ENCODE measurements at regions not wholly inside any gene's neighbourhood (a gene's known extent, or its start where the extent isn't known, plus 50 kb on each side); places are given as distances from the start of the nearest gene placed in this dataset.
A peak's percentile ranks its signal among the peaks of the same experiment; 100 is the strongest.

- no peak for TF ChIP-seq CTCF (IDR thresholded peaks at IDR 0.05)
- no peak for TF ChIP-seq EP300 (IDR thresholded peaks at IDR 0.05; ENCODE audit: low read depth)
- TF ChIP-seq POLR2AphosphoS5 (IDR thresholded peaks at IDR 0.05): no peak
- no peak for TF ChIP-seq POLR2A (IDR thresholded peaks at IDR 0.05)
- in situ Hi-C loops (cut with MboI; ENCODE audit: low pct_ligation_motif_present in 1 of 4, low pct_unique_long_range_greater_than_20kb in 1 of 4, low sequenced_read_pairs in 3 of 4): no loop called here
- WGBS, 2 donors (ENCODE audit: low coverage in 1 of 2): 93% methylated on average over 3 of the region's 3 CpGs
- H3K27ac ChIP-seq: no peak overlapping the region
- H3K27me3 ChIP-seq: no peaks in the 10 kb centered on the region
- peaks cover 0 to 6% (median 3%) of the 10 kb centered on the region in 4 donors for H3K4me1 ChIP-seq
- no peak overlapping the region for H3K4me3 ChIP-seq
- intact Hi-C loops (cut with DNase I; ENCODE audit: low total_unique reads): no loop called here
- H3K9me3 ChIP-seq: no peaks in the 10 kb centered on the region
- no peaks in the 10 kb centered on the region for H3K36me3 ChIP-seq
- DNase-seq: no peak
Measured at GRCh38 chr3:111323019-111323418, 219.0 kb upstream of the CD96 start.

GRCh38 chr3:111324151-111324550 lies 217.8 kb upstream of the CD96 start:
- WGBS, 2 donors (ENCODE audit: low coverage in 1 of 2): 20 to 31% methylated on average over 2 of the region's 2 CpGs
- DNase-seq: no peak
- in situ Hi-C loops (cut with MboI; ENCODE audit: low pct_ligation_motif_present in 1 of 4, low pct_unique_long_range_greater_than_20kb in 1 of 4, low sequenced_read_pairs in 3 of 4) (no loop called here), intact Hi-C loops (cut with DNase I; ENCODE audit: low total_unique reads) (no loop called here)
- Histone ChIP-seq H3K9me3 (no peaks in the 10 kb centered on the region), H3K4me3 (no peak overlapping the region), H3K27ac (peak overlapping the region in 1 of 4 donors; percentile 27), H3K27me3 (no peaks in the 10 kb centered on the region), H3K4me1 (peaks cover 0 to 6% (median 3%) of the 10 kb centered on the region in 4 donors), H3K36me3 (no peaks in the 10 kb centered on the region)
- TF ChIP-seq POLR2AphosphoS5 (IDR thresholded peaks at IDR 0.05): no peak
- no peak for TF ChIP-seq EP300 (IDR thresholded peaks at IDR 0.05; ENCODE audit: low read depth)
- TF ChIP-seq CTCF (IDR thresholded peaks at IDR 0.05): no peak
- no peak for TF ChIP-seq POLR2A (IDR thresholded peaks at IDR 0.05)

- intact Hi-C loops (cut with DNase I; ENCODE audit: low total_unique reads) (no loop called here), in situ Hi-C loops (cut with MboI; ENCODE audit: low pct_ligation_motif_present in 1 of 4, low pct_unique_long_range_greater_than_20kb in 1 of 4, low sequenced_read_pairs in 3 of 4) (no loop called here)
- 77% methylated on average over 1 of the region's 1 CpG; no CpG with 5 or more reads in 1 of the 2 donors for WGBS, 2 donors (ENCODE audit: low coverage in 1 of 2)
Measured at GRCh38 chr3:111324645-111325044, 217.4 kb upstream of the CD96 start.

GRCh38 chr3:111325160-111325718 lies 216.8 kb upstream of the CD96 start:
- Histone ChIP-seq H3K4me1 (peaks cover 0 to 6% (median 3%) of the 10 kb centered on the region in 4 donors), H3K9me3 (no peaks in the 10 kb centered on the region), H3K36me3 (no peaks in the 10 kb centered on the region), H3K27me3 (no peaks in the 10 kb centered on the region), H3K4me3 (no peak overlapping the region), H3K27ac (no peak overlapping the region)
- intact Hi-C loops (cut with DNase I; ENCODE audit: low total_unique reads): no loop called here
- WGBS, 2 donors (ENCODE audit: low coverage in 1 of 2): 87 to 97% methylated on average over 3 to 4 of the region's 4 CpGs
- DNase-seq: no peak
- TF ChIP-seq POLR2AphosphoS5 (IDR thresholded peaks at IDR 0.05): no peak
- no peak for TF ChIP-seq EP300 (IDR thresholded peaks at IDR 0.05; ENCODE audit: low read depth)
- no peak for TF ChIP-seq CTCF (IDR thresholded peaks at IDR 0.05)
- no peak for TF ChIP-seq POLR2A (IDR thresholded peaks at IDR 0.05)
- in situ Hi-C loops (cut with MboI; ENCODE audit: low pct_ligation_motif_present in 1 of 4, low pct_unique_long_range_greater_than_20kb in 1 of 4, low sequenced_read_pairs in 3 of 4): no loop called here

More at GRCh38 chr3:111324645-111325044, 217.4 kb upstream of the CD96 start:
- no peaks in the 10 kb centered on the region for H3K9me3 ChIP-seq
- H3K4me3 ChIP-seq: no peak overlapping the region
- TF ChIP-seq EP300 (IDR thresholded peaks at IDR 0.05; ENCODE audit: low read depth): no peak
- H3K27ac ChIP-seq: no peak overlapping the region
- peaks cover 0 to 6% (median 3%) of the 10 kb centered on the region in 4 donors for H3K4me1 ChIP-seq
- no peaks in the 10 kb centered on the region for H3K36me3 ChIP-seq
- DNase-seq: no peak
- no peaks in the 10 kb centered on the region for H3K27me3 ChIP-seq
